ENCODE measurements at regions not wholly inside any gene's neighbourhood (a gene's known extent, or its start where the extent isn't known, plus 50 kb on each side); places are given as distances from the start of the nearest gene placed in this dataset.
"Not testable (repeated sequence)": the region's sequence is repeated elsewhere in the genome, so short reads cannot be mapped to it uniquely, and the experiment has no call there.

DNA sequence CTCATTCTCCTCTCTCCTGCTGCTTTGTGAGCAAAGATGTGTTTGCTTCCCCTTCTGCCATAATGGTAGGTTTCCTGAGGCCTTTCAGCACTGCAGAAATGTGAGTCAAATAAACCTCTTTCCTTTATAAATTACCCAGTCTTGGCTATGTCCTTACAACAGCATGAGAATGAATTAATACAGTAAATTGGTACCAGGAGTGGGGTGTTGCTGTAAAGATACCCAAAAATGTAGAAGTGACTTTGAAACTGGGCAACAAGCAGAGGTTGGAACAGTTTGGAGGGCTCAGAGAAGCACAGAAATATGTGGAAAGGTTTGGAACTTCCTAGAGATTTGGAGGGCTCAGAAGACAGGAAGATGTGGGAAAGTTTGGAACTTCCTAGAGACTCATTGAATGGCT lies 388.7 kb upstream of the GHITM start:
- no peak for DNase-seq
- ATAC-seq (ENCODE audit: poor library complexity), result no peak
- intact Hi-C loops (cut with DNase I), result no loop called here

DNA sequence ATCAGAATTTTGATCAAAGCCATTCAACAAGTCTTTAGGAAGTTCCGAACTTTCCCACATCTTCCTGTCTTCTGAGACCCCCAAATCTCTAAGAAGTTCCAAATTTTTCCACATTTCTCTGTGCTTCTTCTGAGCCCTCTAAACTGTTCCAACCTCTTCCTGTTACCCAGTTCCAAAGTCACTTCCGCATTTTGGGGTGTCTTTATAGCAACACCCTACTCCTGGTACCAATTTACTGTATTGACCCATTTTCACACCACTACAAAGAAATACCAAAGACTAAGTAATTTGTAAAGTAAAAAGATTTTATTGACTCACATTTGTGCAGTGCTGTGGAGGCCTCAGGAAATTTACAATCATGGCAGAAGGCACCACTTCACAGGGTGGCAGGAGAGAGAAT lies 385.8 kb upstream of the GHITM start:
- no peak for DNase-seq
- intact Hi-C loops (cut with DNase I), result no loop called here

GRCh38 chr10:83754857-83755256 lies 384.5 kb upstream of the GHITM start:
- no peak for ATAC-seq (ENCODE audit: poor library complexity)
- DNase-seq, result no peak
- intact Hi-C loops (cut with DNase I), result no loop called here

More for the DNA sequence above, 385.8 kb upstream of the GHITM start:
- no peak for ATAC-seq (ENCODE audit: poor library complexity)

DNA sequence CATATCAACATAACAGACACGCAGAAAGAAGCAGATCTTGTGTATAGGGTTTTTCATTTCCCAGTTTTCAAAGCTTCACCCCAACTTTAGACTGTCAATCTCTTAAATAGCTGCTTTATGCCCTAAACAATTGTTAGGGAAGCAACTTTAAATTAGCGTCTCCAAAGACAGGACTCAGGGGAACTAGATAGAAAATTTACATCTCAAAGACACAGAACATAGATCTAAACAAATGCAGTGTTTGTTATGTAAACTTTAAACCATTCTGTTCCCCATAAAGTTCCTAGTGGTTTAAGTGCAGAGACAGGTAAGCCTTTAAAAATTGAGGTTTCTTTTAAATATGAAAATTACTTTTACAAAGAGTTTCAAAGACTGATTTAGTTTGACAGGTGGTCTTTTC lies 379.2 kb upstream of the GHITM start:
- DNase-seq (no peak), ATAC-seq (ENCODE audit: poor library complexity) (no peak)
- intact Hi-C loops (cut with DNase I), result no loop called here

DNA sequence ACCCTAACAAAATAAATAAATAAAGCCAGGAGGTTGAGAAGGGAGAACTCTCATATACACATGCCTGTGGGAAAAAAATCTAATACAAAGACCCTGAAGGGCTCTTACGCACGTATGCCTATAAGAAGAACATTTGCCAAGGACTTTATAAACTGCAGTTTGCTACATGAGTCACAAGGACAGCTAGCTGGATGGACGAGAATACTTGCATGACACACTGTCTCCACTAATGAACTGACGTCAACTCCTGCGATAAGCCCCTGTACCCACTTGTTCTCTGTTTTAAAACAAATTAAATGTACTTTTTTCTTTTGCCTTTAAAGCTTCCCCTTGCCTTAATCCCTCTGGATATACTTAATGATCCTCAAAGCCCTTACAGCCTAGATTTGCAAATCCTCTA lies 374.6 kb upstream of the GHITM start:
- intact Hi-C loops (cut with DNase I), result no loop called here
- DNase-seq, result no peak
- ATAC-seq (ENCODE audit: poor library complexity), result no peak

GRCh38 chr10:83765731-83766130 lies 373.6 kb upstream of the GHITM start:
- ATAC-seq (ENCODE audit: poor library complexity) (no peak), DNase-seq (no peak)
- intact Hi-C loops (cut with DNase I), result no loop called here

DNA sequence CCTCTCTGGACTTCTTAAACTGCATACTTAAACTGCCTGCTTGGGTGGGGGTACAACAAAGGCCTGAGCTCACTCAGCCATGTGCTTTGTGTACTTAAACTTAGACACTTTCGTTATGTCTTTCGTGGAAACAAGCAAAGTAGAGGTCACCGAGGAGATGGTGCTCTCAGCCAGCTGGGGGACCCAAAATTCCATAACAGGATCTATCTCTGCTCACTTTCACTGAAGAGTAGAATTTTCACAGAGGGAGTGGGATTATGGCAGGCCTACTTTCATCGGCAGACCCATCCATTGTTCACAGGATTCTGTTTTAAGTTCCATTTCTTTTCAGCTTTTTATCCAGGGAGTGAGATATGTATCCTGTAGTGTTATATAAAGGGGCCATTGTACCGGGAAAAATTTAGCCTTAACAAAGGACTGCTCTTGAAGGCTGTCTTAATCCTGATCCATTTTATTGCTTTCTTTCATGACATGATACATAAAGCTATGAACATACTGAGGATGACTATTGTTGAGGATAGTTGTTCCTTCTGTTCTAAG lies 370.0 kb upstream of the GHITM start:
- intact Hi-C loops (cut with DNase I), result no loop called here
- ATAC-seq (ENCODE audit: poor library complexity), result no peak
- no peak for DNase-seq

- DNase-seq; ATAC-seq (ENCODE audit: poor library complexity); intact Hi-C loops (cut with DNase I): not testable (repeated sequence)
These were observed 352.6 kb upstream of the GHITM start for GRCh38 chr10:83786701-83787100.

GRCh38 chr10:83801983-83802382 lies 337.3 kb upstream of the GHITM start:
- DNase-seq (no peak), ATAC-seq (ENCODE audit: poor library complexity) (no peak)
- intact Hi-C loops (cut with DNase I), result no loop called here

- intact Hi-C loops (cut with DNase I), result no loop called here
- DNase-seq (no peak), ATAC-seq (ENCODE audit: poor library complexity) (no peak)
These were observed 332.6 kb upstream of the GHITM start for GRCh38 chr10:83806717-83807116.

GRCh38 chr10:83809001-83809400 lies 330.3 kb upstream of the GHITM start:
- ATAC-seq (ENCODE audit: poor library complexity) (no peak), DNase-seq (no peak)
- intact Hi-C loops (cut with DNase I), result no loop called here

DNA sequence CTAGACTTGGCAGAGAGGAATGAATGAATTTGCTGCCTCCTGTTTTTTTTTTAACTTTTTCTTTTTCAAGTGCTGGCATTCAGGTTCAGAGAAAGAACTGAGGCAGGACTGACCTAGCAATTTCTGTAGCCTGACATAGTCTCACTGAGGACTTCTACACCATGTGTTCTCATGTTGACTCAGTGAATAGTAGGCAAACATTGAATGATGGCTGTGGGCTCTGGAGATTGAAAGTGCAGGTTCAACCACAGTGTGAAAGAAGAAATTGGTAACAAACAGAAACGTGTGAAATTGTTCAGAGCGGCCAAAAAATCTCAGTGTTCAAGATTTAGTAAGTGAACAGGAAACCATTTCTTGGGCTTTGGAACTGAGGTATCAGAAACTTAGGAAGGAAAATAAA lies 322.4 kb upstream of the GHITM start:
- ATAC-seq (ENCODE audit: poor library complexity) (no peak), DNase-seq (no peak)
- intact Hi-C loops (cut with DNase I), result no loop called here

GRCh38 chr10:83817797-83818196 lies 321.5 kb upstream of the GHITM start:
- DNase-seq (no peak), ATAC-seq (ENCODE audit: poor library complexity) (no peak)
- intact Hi-C loops (cut with DNase I), result no loop called here

GRCh38 chr10:83819609-83820008 lies 319.7 kb upstream of the GHITM start:
- DNase-seq (no peak), ATAC-seq (ENCODE audit: poor library complexity) (peak; percentile 34)
- intact Hi-C loops (cut with DNase I), result no loop called here

DNA sequence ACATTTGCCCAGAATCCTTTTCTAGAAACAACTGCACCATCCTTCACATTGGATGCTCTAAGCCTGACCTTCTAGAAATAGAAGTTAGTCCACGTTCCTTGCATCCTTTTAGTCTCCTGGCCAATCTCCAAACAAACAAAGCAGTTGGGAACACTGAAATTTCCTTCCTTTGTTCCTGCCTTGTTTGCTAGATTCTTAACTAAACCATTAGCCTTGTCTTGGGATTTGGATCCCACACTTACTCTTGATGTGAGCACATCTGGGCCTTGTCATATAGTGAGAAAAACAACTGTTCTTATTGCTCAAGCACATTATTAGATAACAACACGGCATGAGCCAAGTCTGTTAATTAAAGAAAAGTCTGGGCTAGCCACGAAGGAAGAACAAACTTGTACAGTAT lies 319.3 kb upstream of the GHITM start:
- intact Hi-C loops (cut with DNase I), result no loop called here
- DNase-seq (no peak), ATAC-seq (ENCODE audit: poor library complexity) (peak; percentile 94)

- DNase-seq (no peak), ATAC-seq (ENCODE audit: poor library complexity) (no peak)
- intact Hi-C loops (cut with DNase I), result no loop called here
These were observed 315.2 kb upstream of the GHITM start for GRCh38 chr10:83824099-83824498.

GRCh38 chr10:83834096-83834495 lies 305.2 kb upstream of the GHITM start:
- ATAC-seq (ENCODE audit: poor library complexity) (no peak), DNase-seq (no peak)

DNA sequence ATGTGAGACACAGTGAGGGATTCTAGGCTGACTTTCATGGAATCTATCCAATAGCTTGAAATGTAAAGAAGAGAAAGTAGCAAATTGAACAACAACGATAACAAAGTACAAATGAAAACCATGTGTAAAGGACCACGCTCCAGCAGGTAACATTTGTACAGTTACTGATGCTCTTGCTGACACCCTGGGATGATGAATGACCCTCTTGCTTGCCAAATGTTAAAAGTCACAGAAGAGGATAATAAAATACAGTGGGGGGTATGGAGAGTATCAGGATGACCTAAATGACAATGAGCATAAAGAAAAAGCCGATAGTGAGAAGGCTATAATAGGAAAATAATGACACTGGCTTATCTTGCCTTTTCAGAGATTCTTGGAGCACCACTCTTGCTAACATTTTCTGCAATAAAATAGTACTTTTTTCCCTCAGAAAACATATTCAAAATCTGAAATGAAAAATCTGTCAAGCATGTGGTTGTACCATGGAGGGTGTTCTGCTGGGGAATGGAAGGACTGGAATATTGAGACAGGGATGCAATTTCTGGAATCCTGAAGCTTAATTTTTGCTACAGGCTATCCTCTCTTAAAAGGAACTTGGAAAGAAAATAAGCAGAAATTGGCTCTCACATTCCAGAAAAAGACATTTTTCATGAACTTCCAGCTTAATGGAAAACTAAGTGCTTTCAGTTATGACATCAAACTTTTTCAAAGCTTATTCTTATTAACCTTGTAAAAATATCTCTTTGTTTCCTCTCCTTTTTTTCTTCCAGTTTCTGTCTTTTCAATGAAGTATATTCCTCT lies 303.2 kb upstream of the GHITM start:
- ATAC-seq (ENCODE audit: poor library complexity), result no peak
- intact Hi-C loops (cut with DNase I), result no loop called here
- no peak for DNase-seq

More at GRCh38 chr10:83834096-83834495, 305.2 kb upstream of the GHITM start:
- intact Hi-C loops (cut with DNase I), result no loop called here

GRCh38 chr10:83848677-83849076 lies 290.6 kb upstream of the GHITM start:
- DNase-seq, result no peak
- intact Hi-C loops (cut with DNase I), result no loop called here
- no peak for ATAC-seq (ENCODE audit: poor library complexity)

DNA sequence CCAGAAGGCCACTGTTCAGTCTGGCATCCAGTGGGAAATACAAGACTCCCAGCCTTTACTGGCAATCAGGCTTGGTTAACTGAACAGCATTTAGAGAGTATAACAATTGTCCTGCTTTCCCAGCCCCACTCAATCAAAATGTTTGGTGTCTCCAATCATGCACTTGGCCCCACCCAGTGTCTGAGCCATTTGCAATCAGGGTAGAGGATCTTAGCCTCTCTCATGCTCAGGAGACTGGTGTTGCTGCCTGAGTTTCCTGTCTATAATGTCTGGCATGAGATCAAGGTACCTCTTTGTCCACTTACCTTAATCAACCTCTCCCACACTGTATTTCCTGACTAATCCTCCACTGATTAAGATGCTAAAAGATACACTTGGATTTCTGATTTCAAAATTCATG lies 290.2 kb upstream of the GHITM start:
- intact Hi-C loops (cut with DNase I), result no loop called here

DNA sequence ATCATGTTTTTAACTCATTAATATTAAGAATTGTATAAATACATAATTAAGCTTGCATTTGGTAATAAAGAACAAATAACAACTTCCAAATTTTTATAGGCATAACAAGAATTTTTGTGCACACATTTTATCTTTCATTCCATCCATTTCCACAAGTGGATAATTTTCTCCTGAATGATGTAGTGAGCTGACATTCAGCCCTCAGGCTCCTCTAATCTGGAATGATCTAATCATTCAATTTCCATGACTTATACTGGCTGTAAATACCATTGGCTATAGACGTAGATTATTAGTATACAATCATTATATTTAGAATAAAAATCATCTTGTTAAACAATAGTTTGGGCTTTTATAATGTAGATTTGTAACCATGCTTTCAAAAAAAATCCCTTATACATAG lies 287.2 kb upstream of the GHITM start:
- intact Hi-C loops (cut with DNase I), result no loop called here
- DNase-seq, result no peak
- no peak for ATAC-seq (ENCODE audit: poor library complexity)

More for the DNA sequence above, 290.2 kb upstream of the GHITM start:
- no peak for DNase-seq
- ATAC-seq (ENCODE audit: poor library complexity), result no peak
